GM12891 (cell line): ENCODE measurements at regions not wholly inside any gene's neighbourhood (a gene's known extent, or its start where the extent isn't known, plus 50 kb on each side); places are given as distances from the start of the nearest gene placed in this dataset.

Experiments
- DNase-seq: peaks from one replicate; pipeline ENCODE4 v3.0.0; 2011; ENCODE audit warnings: low spot score; ENCODE audit not compliant: insufficient read length
- FAIRE-seq: peaks from 2 replicates; lab custom pipeline; 2011; peaks lifted over from hg19 to GRCh38; lab: Jason Lieb, UNC
- PAX5 ChIP-seq: IDR thresholded peaks from 2 replicates; pipeline ENCODE4 v1.6.1; 2011; ENCODE audit warnings: low read length, moderate library complexity, mild to moderate bottlenecking; ENCODE audit not compliant: insufficient read depth, severe bottlenecking
- POLR2A ChIP-seq: IDR thresholded peaks from 2 replicates; pipeline ENCODE4 v1.6.1; 2011; ENCODE audit warnings: low read depth, low read length, control low read depth
- POLR2AphosphoS5 ChIP-seq: IDR thresholded peaks from 2 replicates; pipeline ENCODE4 v1.6.1; 2011; ENCODE audit warnings: low read depth, low read length, control low read depth
- POU2F2 ChIP-seq: IDR thresholded peaks from 2 replicates; pipeline ENCODE4 v1.6.1; 2011; ENCODE audit warnings: low read depth, mild to moderate bottlenecking, control low read depth, low read length, moderate library complexity
- SPI1 ChIP-seq: IDR thresholded peaks from 2 replicates; pipeline ENCODE4 v1.6.1; 2011; ENCODE audit warnings: low read depth, low read length, control low read depth
- TAF1 ChIP-seq: IDR thresholded peaks from 2 replicates; pipeline ENCODE4 v1.6.1; 2011; ENCODE audit warnings: low read depth, low read length, control low read depth

DNA sequence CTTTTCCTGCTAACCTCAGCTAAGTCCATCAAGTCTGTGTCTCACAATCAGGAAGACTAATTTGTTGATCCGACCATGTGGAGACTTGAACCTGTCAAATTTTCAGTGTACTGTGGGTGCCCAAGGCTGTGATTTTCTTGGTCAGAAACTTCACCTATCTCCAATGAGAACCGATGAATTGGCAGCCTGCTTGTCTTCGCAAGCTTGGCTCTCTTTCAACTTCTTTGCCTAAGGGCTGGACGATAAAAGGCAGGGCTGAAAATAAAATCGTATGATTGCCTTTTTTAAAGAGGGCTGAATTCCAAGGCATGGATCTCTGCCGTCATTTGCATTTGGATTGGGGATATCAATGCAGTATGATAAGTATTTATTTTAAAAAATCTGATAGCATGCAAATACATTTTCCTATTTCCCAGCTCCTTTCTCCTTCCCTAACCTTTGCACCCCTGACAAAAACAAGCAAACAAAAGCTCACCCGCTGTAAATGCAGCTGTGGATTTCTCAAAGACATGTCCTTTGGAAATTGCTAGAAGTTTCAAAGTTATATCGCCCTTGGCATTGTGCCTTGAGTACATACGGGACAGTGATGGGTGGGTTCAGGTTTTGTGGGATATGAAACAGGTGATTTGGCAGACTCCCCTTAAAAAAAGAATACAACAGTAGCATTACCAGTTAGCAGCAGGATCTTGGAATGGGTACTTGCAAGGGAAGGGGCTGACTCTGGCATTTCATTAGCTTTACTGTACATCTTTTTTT lies 80.6 kb downstream of the NPTX2 start:
- TF ChIP-seq POU2F2 (no peak), TAF1 (no peak), PAX5 (no peak), POLR2AphosphoS5 (no peak), POLR2A (no peak)
- FAIRE-seq (no peak), DNase-seq (no peak)

DNA sequence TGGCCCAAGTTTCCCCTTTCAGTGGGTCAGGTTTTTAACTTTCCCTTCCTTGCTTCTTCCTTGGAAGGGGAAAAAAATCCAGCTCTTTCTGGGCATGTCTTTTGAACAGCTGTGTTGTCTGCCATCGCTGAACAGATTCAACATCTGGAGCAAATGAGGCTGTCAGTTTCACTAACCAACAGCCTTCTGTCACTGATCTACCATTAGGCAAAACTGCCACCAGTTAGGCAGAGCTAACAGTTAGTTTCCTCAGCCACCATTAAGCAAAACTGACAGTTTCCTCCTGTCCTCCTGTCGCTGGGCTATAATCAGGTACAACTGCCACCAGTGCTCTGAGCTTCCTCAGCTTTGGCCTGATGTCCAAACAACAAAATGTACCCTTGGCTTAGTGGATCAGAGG lies 81.9 kb downstream of the NPTX2 start:
- FAIRE-seq (no peak), DNase-seq (no peak)
- no peak for TF ChIP-seq PAX5
- no peak for TF ChIP-seq POLR2A
- no peak for TF ChIP-seq POLR2AphosphoS5
- no peak for TF ChIP-seq TAF1
- no peak for TF ChIP-seq SPI1
- TF ChIP-seq POU2F2, result no peak

DNA sequence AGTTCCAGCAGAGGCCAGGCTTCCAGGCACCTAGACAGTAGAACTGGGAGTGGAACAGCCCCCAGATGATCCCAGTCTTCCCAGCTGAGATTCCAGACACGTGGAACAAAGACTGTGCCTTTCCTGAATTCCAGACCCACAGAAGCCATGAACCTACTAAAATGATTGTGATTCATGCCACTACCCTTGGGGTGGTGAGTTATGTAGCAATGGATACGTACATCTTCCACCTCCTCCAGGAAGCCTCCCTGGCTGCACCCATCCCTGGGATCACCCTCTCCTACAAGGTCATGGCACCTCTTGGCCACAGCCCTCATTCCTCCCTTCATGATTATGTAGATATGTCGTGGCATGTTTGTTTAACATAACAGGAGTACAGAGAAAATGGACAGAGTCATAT lies 83.4 kb downstream of the NPTX2 start:
- no peak for FAIRE-seq
- TF ChIP-seq PAX5, result no peak
- no peak for TF ChIP-seq POLR2AphosphoS5
- no peak for TF ChIP-seq SPI1
- no peak for TF ChIP-seq TAF1
- TF ChIP-seq POLR2A, result no peak

DNA sequence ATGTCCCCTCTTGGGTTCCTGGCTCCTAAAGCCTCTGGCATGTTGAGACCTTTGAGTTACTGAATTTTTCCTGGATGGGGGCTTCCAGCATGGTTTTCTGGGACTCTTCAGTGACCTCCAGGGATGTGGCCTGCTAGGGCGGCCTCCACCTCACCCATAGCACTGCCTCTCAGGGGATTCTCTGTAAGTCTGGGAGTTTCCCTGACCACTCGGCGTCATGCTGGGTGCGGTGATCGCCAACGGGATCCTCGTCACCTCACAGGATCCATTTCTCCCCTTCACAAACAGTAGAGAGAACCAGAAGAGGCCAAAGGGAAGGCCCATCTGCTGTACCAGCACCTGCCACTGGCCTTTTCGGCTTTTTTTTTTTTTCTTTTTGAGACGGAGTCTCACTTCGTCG lies 84.3 kb downstream of the NPTX2 start:
- FAIRE-seq (no peak), DNase-seq (no peak)
- no peak for TF ChIP-seq SPI1
- TF ChIP-seq PAX5, result no peak
- no peak for TF ChIP-seq POLR2A
- TF ChIP-seq POU2F2, result no peak
- no peak for TF ChIP-seq TAF1
- no peak for TF ChIP-seq POLR2AphosphoS5

More for the DNA sequence above, 83.4 kb downstream of the NPTX2 start:
- no peak for DNase-seq

DNA sequence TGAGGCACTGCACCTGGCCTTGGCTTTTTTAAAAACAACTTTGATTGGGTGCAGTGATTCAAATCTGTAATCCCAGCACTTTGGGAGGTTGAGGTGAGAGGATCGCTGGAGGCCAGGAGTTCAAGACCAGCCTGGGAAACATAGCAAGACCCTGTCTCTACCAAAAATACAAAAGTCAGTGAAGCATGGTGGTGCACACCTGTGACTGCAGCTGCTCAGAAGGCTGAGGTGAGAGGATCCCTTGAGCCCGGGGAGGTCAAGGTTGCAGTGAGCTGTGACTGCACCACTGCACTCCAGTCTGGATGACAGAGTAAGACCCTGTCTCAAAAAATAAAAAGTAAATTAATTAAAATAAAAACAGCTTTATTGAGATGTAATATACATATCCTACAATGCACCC lies 84.9 kb downstream of the NPTX2 start:
- no peak for TF ChIP-seq TAF1
- TF ChIP-seq PAX5, result no peak
- no peak for TF ChIP-seq SPI1
- TF ChIP-seq POLR2AphosphoS5, result no peak
- TF ChIP-seq POLR2A, result no peak
- no peak for TF ChIP-seq POU2F2
- FAIRE-seq, result no peak
- no peak for DNase-seq

DNA sequence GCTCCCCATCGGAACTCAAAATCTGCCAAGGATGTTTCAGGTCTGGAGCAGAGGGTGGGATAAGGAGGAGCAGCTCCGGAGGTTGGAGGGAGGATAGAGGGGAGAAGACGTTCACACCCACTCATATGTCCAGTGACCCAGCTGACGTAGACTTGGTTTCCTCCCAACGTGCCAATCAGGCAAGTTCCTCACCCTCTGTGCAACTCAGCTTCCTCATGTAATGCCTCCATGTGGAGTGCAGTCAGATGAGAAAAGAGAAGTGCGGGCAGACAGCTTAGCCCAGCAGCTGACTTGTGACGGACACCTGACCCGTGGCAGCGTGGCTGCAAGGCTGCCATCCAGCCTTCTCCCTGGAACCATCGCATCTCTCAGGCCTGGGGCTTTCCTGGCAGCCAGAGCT lies 86.8 kb downstream of the NPTX2 start:
- TF ChIP-seq POLR2A, result no peak
- TF ChIP-seq PAX5, result no peak
- TF ChIP-seq TAF1, result no peak
- TF ChIP-seq POU2F2, result no peak
- TF ChIP-seq SPI1, result no peak
- no peak for TF ChIP-seq POLR2AphosphoS5
- FAIRE-seq, result no peak
- no peak for DNase-seq

DNA sequence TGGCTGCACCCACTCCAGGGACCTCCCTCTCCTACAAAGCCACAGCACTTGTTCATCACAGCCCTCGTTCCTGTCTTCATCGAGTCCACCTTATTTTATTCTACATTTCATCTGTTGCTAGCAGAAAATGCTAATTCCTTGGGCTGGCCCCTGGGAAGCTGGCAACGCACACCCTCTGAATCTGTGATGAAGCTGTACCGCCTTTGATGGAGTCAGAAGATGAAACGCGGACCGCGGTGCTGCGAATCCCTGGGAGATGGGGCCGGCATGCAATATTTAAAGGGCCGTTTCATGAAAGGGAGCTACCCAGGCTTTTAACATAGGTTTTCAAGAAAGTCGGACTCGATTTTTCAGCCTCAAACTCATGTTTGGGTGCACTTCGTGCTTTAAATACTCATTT lies 88.5 kb downstream of the NPTX2 start:
- no peak for TF ChIP-seq SPI1
- TF ChIP-seq POLR2A, result no peak
- TF ChIP-seq TAF1, result no peak
- no peak for TF ChIP-seq PAX5
- TF ChIP-seq POU2F2, result no peak
- TF ChIP-seq POLR2AphosphoS5, result no peak
- DNase-seq (no peak), FAIRE-seq (no peak)

DNA sequence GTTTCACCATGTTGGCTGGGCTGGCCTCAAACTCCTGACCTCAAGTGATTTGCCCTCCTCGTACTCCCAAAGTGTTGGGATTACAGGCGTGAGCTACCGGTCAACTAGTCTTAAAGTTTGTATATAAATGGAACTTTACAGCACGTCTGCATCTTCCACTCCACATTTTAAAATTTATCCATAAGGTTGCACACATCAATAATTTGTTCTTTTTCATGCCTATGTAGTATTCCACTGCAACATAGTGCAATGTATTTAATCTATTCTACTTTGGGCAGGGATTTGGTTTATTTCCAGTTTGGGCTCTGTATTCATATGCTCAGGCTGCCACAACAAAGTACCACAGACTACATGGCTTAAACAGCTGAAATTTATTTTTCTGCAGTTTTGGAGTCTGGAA lies 90.0 kb downstream of the NPTX2 start:
- no peak for TF ChIP-seq SPI1
- TF ChIP-seq POLR2AphosphoS5, result no peak
- TF ChIP-seq TAF1, result no peak
- no peak for TF ChIP-seq PAX5
- no peak for TF ChIP-seq POLR2A
- TF ChIP-seq POU2F2, result no peak
- FAIRE-seq (no peak), DNase-seq (no peak)

DNA sequence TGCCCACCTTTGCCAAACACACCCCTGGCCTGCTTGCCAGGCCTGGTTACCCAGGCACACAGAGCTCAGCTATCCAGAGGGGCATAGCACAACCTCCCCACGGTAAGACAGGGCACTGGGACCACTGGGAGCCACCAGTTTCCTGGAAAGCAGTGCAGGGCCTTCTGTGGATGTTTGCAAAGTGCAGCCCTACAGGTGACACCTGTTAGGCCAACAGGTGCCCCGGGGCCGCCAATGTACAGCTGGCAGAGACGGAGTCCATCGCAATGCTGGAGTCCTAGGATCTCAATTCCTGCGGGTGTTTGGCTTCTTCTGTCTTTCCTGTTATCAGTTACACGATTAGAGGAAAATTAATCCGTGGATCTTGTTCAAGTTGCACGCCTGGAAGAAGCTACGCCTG lies 94.9 kb downstream of the NPTX2 start:
- TF ChIP-seq TAF1, result no peak
- TF ChIP-seq SPI1, result no peak
- TF ChIP-seq PAX5, result no peak
- no peak for TF ChIP-seq POLR2A
- no peak for TF ChIP-seq POU2F2
- TF ChIP-seq POLR2AphosphoS5, result no peak
- DNase-seq (no peak), FAIRE-seq (no peak)
